G401 (cell line): ENCODE measurements at regions not wholly inside any gene's neighbourhood (a gene's known extent, or its start where the extent isn't known, plus 50 kb on each side); places are given as distances from the start of the nearest gene placed in this dataset.
"Not testable (repeated sequence)": the region's sequence is repeated elsewhere in the genome, so short reads cannot be mapped to it uniquely, and the experiment has no call there.

ENCODE experiments used
- DNase-seq: peaks from one replicate; pipeline ENCODE4 v3.0.0-alpha.2; 2015; ENCODE audit warnings: low spot score
- in situ Hi-C: cut with HindIII; loops from 2 replicates; pipeline ENCODE4 v1.10.0; 2016; ENCODE audit warnings: low sequenced_read_pairs, mixed read lengths

- in situ Hi-C loops: no loop called here
- no peak for DNase-seq
Observed at GRCh38 chr7:124276005-124276622, 243.2 kb upstream of the TMEM229A start.

- DNase-seq: no peak
- in situ Hi-C loops: no loop called here
Observed at GRCh38 chr7:124275411-124275810, 242.5 kb upstream of the TMEM229A start.

- in situ Hi-C loops: no loop called here
- no peak for DNase-seq
Observed at GRCh38 chr7:124269774-124270173, 236.9 kb upstream of the TMEM229A start.

- in situ Hi-C loops: no loop called here
- no peak for DNase-seq
Observed at GRCh38 chr7:124267154-124267553, 234.3 kb upstream of the TMEM229A start.

GRCh38 chr7:124263232-124263827, 230.5 kb upstream of the TMEM229A start:
- DNase-seq: no peak
- in situ Hi-C loops: no loop called here

- DNase-seq: no peak
- in situ Hi-C loops: no loop called here
Observed at GRCh38 chr7:124261710-124262109, 228.8 kb upstream of the TMEM229A start.

GRCh38 chr7:124257638-124258308, 224.9 kb upstream of the TMEM229A start:
- in situ Hi-C loops: no loop called here
- no peak for DNase-seq

GRCh38 chr7:124255041-124255655, 222.3 kb upstream of the TMEM229A start:
- DNase-seq: no peak
- in situ Hi-C loops: no loop called here

GRCh38 chr7:124254396-124254795, 221.5 kb upstream of the TMEM229A start:
- in situ Hi-C loops: no loop called here
- DNase-seq: no peak

- DNase-seq: no peak
- in situ Hi-C loops: no loop called here
Observed at GRCh38 chr7:124251636-124252035, 218.8 kb upstream of the TMEM229A start.

- no peak for DNase-seq
- in situ Hi-C loops: no loop called here
Observed at GRCh38 chr7:124250297-124251034, 217.6 kb upstream of the TMEM229A start.

- DNase-seq: no peak
- in situ Hi-C loops: no loop called here
Observed at GRCh38 chr7:124247691-124248090, 214.8 kb upstream of the TMEM229A start.

- DNase-seq: no peak
- in situ Hi-C loops: no loop called here
Observed at GRCh38 chr7:124246262-124246863, 213.5 kb upstream of the TMEM229A start.

- in situ Hi-C loops, DNase-seq: not testable (repeated sequence)
Observed at GRCh38 chr7:124244469-124244868, 211.6 kb upstream of the TMEM229A start.

GRCh38 chr7:124219681-124220080, 186.8 kb upstream of the TMEM229A start:
- DNase-seq: no peak
- in situ Hi-C loops: no loop called here

- in situ Hi-C loops: no loop called here
- no peak for DNase-seq
Observed at GRCh38 chr7:124208642-124209041, 175.8 kb upstream of the TMEM229A start.

- in situ Hi-C loops: no loop called here
Observed at GRCh38 chr7:124208173-124208572, 175.3 kb upstream of the TMEM229A start.

GRCh38 chr7:124205526-124205925, 172.7 kb upstream of the TMEM229A start:
- no peak for DNase-seq
- in situ Hi-C loops: no loop called here

More at GRCh38 chr7:124208173-124208572, 175.3 kb upstream of the TMEM229A start:
- DNase-seq: no peak

- in situ Hi-C loops: no loop called here
- no peak for DNase-seq
Observed at GRCh38 chr7:124202546-124202945, 169.7 kb upstream of the TMEM229A start.
